ENCODE measurements at regions not wholly inside any gene's neighbourhood (a gene's known extent, or its start where the extent isn't known, plus 50 kb on each side); places are given as distances from the start of the nearest gene placed in this dataset.
"Not testable (repeated sequence)": the region's sequence is repeated elsewhere in the genome, so short reads cannot be mapped to it uniquely, and the experiment has no call there.

DNA sequence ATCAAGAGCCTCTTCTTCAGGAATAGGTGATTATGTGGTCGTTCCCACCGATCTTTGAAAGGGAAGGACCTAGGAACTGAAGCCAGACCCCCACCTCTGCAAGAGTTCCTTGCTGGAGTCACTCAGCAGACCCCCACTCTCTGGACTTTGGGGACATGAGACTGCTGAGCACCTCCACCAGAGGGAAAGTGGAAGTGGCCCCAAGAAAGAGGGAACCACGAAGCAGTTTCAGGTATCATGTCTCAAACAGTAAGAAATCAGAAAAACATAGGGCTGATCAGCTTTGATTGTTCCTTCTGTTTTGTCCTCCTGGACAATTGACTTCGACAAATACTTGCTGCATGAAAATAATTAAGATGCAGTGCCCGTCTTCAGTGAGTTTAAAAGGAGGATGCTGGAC lies 84.2 kb upstream of the ADORA2B start:
- not testable (repeated sequence) for DNase-seq (ENCODE audit: low spot score)

DNA sequence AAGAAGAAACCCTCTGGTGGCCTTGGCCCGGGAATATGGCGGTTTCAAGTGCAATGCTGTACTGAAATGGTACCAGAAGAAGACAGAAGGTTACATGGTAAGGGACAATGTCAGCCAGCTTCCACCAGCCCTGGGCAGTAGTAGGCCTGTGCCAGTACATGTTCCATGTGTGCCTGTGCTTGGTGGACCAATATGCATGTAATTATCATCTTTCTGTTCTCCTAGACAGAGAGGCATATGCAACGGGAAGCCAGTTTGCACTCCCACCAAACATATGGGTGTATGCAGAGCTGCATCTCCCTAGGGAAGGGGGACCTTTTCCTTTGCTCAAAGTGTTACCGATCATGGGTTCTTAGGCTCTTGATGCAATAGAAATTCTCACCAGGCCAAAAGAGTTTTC lies 80.9 kb upstream of the ADORA2B start:
- DNase-seq (ENCODE audit: low spot score): not testable (repeated sequence)

DNA sequence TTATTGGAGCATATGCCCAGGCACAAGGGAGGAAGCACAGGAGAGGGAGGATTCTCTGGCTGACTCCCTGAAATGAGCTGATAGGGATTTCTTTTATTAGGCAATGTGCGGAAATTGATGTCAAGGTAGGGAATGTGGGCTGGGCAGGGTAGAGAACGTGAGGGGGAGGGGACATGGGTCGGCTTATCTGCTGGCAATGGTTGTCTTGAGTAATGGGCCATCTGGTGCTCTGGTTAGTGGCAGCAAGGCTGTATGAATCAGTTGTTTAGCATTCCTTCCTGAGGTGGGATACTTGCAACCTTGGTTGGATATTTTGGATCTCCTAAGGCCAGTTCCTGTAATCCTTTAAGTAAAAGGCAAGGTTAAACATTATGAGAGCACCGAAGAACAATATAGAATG lies 80.5 kb upstream of the ADORA2B start:
- not testable (repeated sequence) for DNase-seq (ENCODE audit: low spot score)

DNA sequence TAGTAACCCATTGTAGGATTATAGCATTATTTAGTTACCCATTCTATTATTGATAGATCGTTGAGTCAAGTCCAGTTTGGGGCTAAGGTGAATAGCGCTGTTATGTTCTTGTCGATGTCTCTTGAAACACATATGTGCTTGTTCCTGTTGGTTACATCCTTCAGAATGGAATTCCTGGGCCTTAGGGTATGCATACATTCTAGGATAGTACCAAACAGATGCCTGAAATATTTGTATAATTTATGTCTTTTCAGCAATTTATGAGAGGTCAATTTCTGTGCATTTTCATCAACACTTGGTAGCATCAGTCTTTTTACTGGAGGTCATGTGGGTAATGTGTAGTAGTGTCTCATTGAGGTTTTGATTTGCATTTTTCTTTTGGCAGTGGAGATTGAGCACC lies 78.9 kb upstream of the ADORA2B start:
- not testable (repeated sequence) for DNase-seq (ENCODE audit: low spot score)

DNA sequence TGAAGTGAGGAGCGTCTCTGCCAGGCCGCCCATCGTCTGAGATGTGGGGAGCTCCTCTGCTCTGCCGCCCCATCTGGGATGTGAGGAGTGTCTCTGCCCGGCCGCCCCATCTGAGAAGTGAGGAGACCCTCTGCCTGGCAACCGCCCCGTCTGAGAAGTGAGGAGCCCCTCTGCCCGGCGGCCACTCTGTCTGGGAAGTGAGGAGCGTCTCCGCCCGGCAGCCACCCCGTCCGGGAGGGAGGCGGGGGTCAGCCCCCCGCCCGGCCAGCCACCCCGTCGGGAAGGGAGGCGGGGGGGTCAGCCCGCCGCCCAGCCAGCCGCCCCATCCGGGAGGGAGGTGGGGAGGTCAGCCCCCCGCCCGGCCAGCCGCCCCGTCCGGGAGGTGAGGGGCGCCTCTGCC lies 77.6 kb upstream of the ADORA2B start:
- DNase-seq (ENCODE audit: low spot score): not testable (repeated sequence)

DNA sequence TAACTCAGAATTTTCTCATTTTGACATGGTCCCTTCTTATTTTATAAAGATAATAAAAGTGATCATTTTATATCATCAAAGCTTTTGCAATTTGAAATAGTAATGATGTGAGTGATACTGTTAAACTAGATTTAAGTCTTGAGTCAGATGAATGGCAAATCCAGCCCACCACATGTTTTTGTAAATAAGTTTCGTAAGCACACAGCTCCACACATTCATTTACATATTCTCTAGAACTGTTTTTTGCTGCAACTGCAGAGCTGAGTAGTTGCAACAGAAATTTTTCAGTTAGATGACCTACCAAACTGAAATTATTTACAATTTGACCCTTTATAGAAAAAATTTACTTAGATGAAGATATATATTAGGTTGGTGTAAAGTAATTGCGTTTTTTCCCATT lies 75.1 kb upstream of the ADORA2B start:
- DNase-seq (ENCODE audit: low spot score): not testable (repeated sequence)

DNA sequence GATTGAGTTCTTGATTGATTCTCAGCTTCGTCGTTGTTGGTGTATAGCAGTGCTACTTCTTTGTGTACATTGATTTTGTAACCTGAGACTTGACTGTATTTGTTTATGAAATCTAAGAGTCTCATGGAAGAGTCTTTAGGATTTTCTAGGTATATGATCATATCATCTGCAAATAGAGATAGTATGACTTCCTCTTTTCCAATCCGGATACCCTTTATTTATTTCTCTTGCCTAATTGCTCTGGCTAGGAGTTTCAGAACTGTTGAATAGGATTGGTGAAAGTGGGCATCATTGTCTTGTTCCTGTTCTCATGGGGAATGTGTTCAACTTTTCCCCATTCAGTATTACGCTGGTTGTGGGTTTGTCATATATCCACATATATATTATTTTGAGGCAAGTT lies 72.3 kb upstream of the ADORA2B start:
- DNase-seq (ENCODE audit: low spot score): not testable (repeated sequence)

DNA sequence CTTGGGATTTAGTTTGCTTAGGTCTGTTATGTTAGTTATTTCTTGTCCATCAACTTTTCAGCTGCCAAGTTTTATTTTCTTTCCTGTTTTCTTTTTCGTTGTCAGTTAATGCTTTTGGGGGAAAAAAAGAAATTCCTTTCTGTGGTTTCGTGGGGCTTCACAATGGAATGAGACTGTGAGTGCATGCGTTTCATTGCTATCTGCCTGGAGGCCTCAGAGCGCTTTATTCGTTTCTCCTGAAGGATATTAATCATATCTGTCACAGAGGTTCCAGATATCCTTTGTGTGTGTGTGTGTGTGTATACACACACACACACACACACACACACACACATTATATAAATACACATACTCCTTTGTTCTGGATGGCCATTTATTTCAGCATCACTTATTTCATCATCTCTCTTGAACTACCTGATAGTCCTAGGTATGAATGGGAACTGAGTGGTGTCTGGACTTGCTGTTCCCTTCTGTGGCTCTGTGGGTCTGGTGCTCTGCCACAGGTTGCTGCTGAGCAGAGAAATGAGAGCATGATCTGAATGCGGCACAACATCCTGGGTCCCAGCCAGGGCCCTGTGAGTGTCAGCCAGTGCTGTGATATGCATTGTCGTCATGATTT lies 66.9 kb upstream of the ADORA2B start:
- DNase-seq (ENCODE audit: low spot score): not testable (repeated sequence)

DNA sequence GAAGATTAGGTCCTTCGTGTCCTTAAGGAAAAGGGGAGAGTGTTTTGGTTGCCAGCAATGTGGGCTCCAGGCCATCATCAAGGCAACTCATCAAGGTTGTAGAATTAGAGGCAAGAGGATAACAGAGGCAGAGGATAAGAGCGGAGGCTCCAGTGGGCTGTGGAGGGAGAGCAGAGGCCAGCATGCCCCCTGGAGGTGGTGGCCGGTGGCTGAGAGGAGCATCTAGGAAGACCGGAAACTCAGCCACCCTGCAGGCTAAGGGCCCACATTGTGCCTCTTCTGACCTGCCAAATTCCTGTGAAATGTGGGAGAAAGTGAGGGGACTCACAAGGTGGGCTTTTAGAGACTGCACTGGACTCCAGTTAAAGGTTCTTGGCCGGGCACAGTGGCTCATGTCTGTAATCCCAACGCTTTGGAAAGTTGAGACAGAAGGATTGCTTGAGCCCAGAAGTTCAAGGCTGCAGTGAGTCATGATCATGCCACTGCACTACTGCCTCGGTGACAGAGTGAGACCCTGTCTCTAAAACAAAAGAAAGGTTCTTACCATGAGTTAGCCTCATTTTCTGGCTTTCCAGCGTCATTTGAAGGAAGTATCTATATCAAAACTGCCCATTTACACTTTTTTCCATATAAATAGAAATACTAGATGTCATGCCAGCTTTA lies 62.7 kb upstream of the ADORA2B start:
- no peak for DNase-seq (ENCODE audit: low spot score)

DNA sequence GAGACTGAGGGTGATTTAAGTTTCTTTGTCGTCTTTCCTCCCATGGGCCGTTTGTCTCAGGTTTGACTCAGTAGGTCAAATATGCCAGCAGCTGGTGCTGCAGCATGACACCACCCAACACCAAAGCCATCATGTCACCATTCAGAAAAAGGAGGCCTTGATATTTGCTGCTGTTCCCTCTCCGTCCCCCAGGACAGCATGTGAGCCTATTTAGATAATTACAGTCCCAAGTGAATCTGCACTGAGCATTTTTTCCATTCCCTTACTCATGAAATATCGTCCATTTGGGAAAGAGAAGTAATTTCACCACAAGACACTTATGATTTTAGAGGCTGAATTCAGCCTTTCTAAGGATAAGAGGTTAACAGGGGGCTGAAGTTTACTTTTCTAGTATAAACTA lies 62.2 kb upstream of the ADORA2B start:
- no peak for DNase-seq (ENCODE audit: low spot score)

DNA sequence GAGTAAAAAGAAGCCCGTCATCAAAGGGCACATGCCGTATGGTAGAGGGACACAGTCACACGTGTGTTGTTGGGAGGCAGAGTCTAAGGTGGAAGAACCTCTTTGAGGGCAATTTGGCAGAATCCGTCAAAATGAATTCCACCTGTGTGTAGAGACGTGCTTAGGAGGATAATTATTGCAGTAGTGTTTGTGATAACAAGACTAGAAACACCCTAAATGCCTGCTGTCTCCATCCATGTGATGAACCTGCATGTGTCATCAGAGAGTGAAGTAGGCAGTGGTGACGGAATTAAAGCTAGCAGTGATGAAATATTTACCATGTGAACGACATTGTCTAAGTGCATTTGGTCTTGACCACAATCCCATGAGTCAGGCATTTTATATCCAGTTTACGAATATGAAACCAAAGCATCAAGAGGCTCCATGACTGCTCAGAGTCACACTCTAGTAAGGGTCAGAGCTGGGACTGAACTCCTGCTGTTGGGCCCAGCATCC lies 61.3 kb upstream of the ADORA2B start:
- no peak for DNase-seq (ENCODE audit: low spot score)

DNA sequence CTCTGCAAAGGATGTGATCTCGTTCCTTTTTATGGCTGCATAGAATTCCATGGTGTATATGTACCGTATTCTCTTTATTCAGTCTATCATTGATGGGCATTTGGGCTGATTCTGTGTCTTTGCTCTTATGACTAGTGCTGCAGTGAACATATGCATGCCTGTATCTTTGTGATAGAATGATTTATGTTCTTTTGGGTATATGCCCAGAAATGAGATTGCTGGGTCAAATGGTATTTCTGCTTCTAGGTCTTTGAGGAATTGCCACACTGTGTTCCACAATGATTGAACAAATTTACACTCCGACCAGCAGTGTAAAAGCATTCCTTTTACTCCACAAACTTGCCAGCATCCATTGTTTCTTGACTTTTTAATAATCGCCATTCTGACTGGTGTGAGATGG lies 60.2 kb upstream of the ADORA2B start:
- no peak for DNase-seq (ENCODE audit: low spot score)

DNA sequence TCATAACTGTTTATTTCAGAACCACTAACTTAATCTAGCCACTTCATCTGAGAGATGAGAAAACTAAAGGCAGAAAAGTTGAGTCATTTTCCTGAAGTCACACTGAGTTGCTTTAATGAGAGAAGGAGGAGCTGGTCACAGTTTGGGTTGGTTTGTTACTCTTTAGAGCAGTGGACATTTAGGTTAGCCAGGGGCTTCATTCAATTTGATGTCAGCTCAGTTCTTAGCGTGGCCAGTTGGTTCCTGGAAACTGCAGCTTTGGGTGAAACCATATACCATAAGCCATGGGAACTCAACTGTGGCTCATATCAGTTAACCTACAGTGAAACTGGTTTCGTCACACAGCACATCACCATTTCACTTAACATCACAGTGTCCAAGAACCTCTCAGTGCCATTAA lies 59.2 kb upstream of the ADORA2B start:
- DNase-seq (ENCODE audit: low spot score): no peak

DNA sequence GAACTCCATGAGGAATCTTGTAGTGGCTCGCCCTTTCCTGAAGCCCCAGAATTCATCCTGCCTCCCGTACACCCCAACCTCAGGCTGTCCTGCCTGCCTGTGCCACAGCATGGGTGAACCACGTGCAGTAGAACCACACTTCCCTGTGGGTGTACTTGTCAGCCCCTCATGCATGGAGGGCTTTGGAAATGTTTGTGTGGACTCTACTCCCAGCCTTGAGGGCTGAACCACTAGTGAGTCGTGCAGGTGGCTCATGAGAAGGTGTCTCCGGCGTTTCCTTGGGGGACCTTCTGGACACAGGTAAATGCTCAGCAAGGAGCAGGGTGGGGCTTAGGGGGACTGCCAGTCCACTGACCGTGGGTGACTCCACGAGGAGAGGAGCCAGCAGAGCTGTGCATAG lies 58.7 kb upstream of the ADORA2B start:
- no peak for DNase-seq (ENCODE audit: low spot score)

DNA sequence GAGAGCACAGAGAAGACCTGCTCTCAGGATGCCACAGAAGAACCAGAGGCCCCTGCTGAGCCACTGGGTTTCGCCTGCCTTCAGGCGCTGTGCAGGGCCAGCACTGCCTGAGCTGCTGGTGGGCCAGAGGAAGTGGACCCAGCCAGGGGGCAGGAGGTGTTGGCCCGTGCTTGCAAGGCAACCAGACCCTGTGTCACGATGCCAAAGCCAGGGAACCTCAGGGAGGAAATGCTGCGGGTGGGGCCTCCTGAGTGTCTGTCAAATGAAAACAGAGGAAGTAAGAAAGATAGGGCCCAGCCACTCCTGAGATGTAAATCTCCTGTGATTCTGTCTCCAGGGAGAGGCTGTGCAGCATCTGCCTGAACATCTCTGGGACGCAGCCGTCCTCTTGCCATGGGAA lies 58.1 kb upstream of the ADORA2B start:
- DNase-seq (ENCODE audit: low spot score): no peak

DNA sequence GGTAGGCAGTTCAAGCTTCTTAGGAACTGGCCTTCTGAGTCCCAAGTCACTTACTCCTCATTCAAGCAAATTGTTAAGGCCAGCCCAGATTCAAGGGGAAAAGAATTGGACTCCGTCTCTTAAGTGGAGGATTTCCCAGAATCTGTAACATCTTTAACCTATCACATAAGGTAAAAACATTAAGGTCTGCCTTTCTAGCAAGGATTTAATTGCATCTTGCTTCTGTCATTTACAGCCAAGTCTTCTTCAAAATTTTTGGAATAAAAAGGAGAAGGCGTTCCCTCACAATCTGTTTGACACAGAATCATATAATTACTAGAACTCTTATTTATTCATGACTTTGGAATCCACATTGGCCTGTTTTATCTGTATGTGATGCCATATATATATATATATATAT lies 56.5 kb upstream of the ADORA2B start:
- DNase-seq (ENCODE audit: low spot score): no peak

DNA sequence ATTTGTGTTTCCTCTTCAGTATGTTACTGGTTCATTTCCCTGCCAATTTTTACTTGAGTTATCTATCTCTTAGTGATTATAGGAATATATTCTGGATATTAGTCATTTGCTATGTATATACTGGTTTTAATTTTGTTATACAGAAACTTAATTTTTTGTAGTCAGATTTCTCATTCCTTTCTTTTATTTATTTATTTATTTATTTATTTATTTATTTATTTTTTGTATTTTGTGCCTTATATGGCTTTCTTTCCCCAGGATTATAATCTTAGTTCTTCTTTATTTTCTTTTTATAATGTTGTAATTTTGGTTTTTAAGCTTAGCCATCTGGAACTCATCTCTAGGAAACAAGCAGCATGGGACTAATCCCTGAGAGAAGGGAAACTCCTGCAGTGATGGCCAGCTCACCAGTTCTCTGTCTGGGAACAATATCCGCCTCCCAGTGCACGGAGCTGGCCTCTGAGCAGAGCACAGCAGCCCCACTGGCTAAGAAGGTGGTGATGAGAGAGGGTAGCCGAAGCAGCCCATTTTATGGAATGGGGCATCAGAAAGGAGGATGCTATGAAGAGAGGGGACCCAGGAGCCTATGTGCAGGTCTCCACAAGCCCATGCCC lies 54.5 kb upstream of the ADORA2B start:
- DNase-seq (ENCODE audit: low spot score): no peak

DNA sequence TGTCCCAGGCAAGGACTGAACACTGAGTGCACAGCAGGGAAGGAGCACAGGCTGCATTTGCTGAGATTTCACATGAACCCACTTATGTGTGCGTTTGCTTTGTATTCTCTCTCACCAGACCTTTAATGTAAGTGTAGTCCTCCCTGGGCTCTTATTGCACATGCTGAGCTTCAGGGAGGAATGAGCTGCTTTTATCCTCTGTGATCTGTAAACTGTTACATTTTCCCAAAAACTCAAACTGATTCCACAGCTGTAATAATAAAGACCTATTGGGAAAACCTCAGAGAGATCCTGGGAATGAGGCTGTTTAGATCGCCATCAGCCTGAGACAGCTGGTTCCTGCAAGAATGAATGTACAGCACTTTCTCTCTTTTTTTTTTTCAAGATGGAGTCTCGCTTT lies 53.6 kb upstream of the ADORA2B start:
- DNase-seq (ENCODE audit: low spot score): no peak

DNA sequence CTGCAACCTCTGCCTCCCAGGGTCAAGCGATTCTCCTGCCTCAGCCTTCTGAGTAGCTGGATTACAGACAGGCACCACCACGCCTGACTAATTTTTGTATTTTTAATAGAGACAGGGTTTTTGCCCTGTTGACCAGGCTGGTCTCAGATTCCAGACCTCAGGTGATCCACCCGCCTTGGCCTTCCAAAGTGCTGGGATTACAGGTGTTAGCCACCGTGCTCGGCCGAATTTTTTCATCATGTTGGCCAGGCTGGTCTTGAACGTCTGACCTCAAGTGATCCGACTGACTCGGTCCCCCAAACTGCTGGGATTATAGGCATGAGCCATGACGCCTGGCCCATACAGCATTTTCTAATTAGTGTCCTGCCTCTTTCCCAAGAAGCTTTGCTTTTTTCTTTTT lies 52.7 kb upstream of the ADORA2B start:
- no peak for DNase-seq (ENCODE audit: low spot score)

DNA sequence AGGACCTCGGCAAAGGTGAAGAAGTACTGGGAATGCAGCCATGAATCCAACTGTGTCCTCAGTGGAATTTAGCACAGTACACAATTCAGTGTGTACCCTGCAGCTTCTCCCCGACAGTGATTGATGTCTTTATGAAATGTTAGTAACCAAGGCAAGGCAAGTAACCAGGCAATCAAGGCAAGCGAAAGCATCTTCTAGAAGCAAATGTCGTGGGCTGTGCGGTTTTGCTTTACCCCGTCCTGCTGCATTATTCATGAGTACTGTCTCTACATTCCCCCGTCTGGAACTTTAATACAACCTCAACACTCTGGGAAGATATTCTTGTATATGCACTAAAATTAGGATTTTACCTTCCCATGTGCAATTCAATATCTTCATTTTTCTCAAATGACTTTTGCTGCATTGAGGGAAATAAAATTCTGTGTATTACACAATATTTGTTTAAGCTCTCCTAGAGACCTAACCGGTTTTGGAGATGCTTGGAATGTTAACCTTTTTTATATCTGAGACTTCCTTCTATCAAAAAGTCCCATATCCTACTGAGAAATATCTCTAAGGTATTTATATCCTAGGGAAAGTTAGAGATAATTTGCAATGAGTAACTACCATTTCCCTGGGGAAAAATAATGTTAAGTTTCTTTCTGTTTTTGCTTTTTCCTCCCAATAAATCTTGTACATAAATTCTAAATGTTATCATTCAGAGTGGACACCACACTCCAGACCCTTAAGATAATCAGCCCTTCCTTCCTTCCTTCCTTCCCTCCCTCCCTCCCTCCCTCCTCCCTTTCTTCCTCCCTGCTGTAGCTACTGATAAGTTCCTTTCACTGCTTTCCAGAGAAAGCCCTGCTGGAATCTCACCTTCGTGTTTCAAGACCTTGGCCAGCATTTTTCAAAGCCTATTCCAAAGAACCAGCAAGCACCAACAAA lies 51.9 kb upstream of the ADORA2B start:
- DNase-seq (ENCODE audit: low spot score): no peak

DNA sequence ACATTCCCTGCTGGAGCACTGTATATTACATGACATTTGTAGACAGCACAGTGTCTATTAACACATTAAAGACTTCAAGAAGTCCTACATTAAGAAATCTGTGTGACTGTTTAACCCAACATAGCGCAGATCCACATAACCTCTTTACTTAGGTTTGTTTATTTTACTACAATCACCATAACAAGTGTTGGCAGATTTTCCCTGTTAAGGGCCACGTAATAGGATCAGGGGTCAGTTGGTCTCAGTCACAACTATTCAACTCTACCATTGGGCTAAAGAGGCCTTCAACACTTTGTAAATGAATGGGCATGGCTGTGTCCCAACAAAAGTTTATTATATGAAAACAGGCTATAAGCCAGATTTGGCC lies 51.3 kb upstream of the ADORA2B start:
- DNase-seq (ENCODE audit: low spot score): no peak

DNA sequence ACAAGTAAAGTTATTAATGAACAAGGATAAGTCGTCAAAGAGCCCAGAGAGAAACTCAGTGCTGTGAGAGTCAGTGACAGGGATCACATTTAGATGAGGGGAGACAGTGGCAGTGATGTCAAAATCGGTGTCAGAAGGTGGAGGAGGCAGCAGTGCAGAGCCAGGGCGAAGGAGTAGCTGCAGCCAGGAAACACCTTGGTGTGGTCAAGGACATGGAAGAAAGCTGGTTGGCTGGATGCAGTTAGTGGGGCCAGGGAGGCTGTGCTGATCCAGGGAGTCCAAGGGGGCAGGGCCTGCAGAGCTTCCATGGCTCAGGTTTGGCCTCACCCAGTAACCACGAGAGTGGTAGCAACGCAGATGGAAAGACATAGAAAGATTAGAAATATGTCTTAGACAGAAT lies 50.7 kb upstream of the ADORA2B start:
- DNase-seq (ENCODE audit: low spot score): no peak

Measured in HuH-7.5 (cell line).